ENCODE measurements at regions not wholly inside any gene's neighbourhood (a gene's known extent, or its start where the extent isn't known, plus 50 kb on each side); places are given as distances from the start of the nearest gene placed in this dataset.

DNA sequence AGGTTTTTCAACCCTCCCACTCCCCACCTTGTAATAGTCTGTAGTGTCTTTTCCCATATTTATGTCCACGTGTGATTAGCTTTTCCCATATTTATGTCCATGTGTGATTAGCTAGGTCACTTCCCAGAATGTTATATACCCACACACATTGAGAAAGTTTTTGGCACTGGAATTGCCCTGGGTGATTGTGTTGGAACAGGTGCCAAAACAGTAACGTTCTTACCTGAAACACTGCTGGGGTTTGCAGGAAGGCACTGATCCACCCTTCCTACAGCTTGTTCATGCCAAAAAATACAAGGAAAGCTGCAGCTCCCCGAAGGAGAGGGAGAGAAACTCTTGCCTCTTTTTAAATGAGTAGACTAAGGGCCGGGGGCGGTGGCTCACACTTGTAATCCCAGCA, 68.0 kb upstream of the CXADR start:
- H3K4me3 ChIP-seq (ENCODE audit: low read depth, low read length), result no peak overlapping the region
- no peak for TF ChIP-seq CTCF (IDR thresholded peaks at IDR 0.05; ENCODE audit: insufficient read depth, low read length)

DNA sequence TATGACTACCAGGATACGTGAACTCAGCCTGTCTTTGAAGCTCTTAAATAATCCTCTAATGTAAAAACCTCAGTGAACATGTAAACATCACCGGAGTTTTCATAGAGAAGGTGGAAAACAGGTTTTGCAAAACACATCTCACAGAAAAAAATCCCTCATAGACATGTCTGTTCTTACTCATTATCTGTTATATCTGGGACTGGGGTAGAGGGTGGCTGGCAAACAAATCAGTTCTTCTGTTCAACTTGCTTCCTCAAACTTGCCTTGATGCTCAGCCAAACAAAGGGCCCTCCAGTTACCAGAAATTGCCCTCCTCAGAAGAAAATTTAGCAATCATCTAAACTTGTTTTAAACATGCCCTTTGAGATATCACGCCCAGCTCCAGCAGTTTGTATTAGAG, 66.1 kb upstream of the CXADR start:
- DNase-seq (ENCODE audit: low read depth), result peak; percentile 33
- TF ChIP-seq CTCF (IDR thresholded peaks at IDR 0.05; ENCODE audit: insufficient read depth, low read length), result no peak

More for the DNA sequence above, 68.0 kb upstream of the CXADR start:
- no peak for DNase-seq (ENCODE audit: low read depth)

DNA sequence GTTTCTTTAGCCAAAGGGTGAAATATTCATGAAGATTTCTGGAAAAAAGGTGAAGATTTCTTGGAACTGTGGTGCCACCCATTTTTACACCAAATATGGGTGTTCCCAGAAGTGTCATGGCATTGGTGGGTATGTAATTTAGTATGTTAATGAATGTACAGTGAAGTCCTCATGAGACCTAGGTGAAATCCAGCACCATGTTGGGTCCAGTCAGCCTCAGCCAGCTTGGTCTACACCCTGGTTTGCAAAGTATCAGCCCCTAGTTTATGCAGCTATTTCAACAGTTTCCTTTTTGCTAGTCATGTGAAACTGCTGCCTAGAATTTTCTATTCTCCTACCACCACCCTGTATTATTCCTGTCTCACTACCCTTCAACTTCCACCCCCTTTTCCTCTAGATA, 63.1 kb upstream of the CXADR start:
- DNase-seq (ENCODE audit: low read depth), result no peak
- H3K4me3 ChIP-seq (ENCODE audit: low read depth, low read length), result no peak overlapping the region
- no peak for TF ChIP-seq CTCF (IDR thresholded peaks at IDR 0.05; ENCODE audit: insufficient read depth, low read length)

More for the DNA sequence above, 66.1 kb upstream of the CXADR start:
- H3K4me3 ChIP-seq (ENCODE audit: low read depth, low read length), result no peak overlapping the region

DNA sequence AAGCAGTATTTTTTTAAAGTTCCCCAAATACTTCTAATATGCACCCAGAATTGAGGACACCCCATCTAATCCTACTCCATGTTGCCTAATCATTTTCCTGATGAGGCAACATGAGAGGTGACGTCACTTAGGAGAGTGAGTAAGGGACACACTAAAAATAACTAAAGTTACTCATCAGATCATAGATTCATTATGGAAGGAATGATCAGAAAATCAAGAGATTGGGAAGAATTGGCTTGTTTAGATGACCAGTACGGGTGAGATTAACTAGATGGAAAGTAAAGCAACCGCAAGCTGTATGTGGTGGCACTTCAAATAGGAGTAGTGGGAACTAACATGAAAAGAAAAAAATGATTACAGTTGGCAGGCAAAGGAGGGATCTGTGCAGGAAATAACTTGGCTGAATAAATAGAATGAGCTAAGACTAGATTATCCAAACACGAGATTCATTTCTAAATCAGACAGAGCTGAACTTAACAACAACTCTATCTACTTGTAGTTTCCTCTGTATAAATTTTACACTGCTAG, 61.4 kb upstream of the CXADR start:
- H3K4me3 ChIP-seq (ENCODE audit: low read depth, low read length), result no peak overlapping the region
- peak; percentile 73 for DNase-seq (ENCODE audit: low read depth)
- no peak for TF ChIP-seq CTCF (IDR thresholded peaks at IDR 0.05; ENCODE audit: insufficient read depth, low read length)

- no peak for TF ChIP-seq CTCF (IDR thresholded peaks at IDR 0.05; ENCODE audit: insufficient read depth, low read length)
- H3K4me3 ChIP-seq (ENCODE audit: low read depth, low read length), result no peak overlapping the region
- DNase-seq (ENCODE audit: low read depth), result peak; percentile 93
Measured at GRCh38 chr21:17454315-17455027, 58.4 kb upstream of the CXADR start.

DNA sequence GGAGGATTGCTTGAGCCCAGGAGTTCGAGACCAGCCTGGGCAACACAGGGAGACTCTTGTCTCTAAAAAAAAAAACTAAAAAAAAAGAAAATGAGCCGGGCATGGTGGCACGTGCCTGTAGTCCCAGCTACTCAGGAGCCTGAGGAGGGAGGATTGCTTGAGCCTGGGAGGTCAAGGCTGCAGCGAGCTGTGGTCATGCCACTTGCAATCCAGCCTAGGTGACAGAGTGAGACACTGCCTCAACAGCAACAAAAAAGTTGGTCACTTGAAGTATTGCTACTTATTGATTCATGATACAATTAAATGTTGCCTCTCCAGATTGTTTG, 57.9 kb upstream of the CXADR start:
- TF ChIP-seq CTCF (IDR thresholded peaks at IDR 0.05; ENCODE audit: insufficient read depth, low read length), result no peak
- no peak overlapping the region for H3K4me3 ChIP-seq (ENCODE audit: low read depth, low read length)
- DNase-seq (ENCODE audit: low read depth), result no peak

GRCh38 chr21:17455451-17455850, 57.4 kb upstream of the CXADR start:
- no peak overlapping the region for H3K4me3 ChIP-seq (ENCODE audit: low read depth, low read length)
- no peak for DNase-seq (ENCODE audit: low read depth)
- TF ChIP-seq CTCF (IDR thresholded peaks at IDR 0.05; ENCODE audit: insufficient read depth, low read length), result no peak
